Endodermal cell (in vitro differentiated cells): ENCODE measurements at regions not wholly inside any gene's neighbourhood (a gene's known extent, or its start where the extent isn't known, plus 50 kb on each side); places are given as distances from the start of the nearest gene placed in this dataset.
A peak's percentile ranks its signal among the peaks of the same experiment; 100 is the strongest.

Source experiments
- DNase-seq: peaks from one replicate; pipeline ENCODE4 v3.0.0-alpha.2; 2017
- H3K27ac ChIP-seq: 2 replicates; pipeline ENCODE4 v1.5.1; 2013; ENCODE audit warnings: mild to moderate bottlenecking, low read depth, low read length, moderate library complexity
- H3K27me3 ChIP-seq: 2 replicates; pipeline ENCODE4 v1.6.1; 2013; ENCODE audit warnings: mild to moderate bottlenecking, low read length, moderate library complexity; ENCODE audit not compliant: insufficient read depth, control insufficient read depth, poor library complexity, severe bottlenecking
- H3K36me3 ChIP-seq: 2 replicates; pipeline ENCODE4 v1.7.0; 2013; ENCODE audit warnings: mild to moderate bottlenecking, low read length, moderate library complexity; ENCODE audit not compliant: control insufficient read depth, insufficient read depth
- H3K4me1 ChIP-seq: one replicate; pipeline ENCODE4 v1.7.0; 2013; ENCODE audit warnings: low read length; ENCODE audit not compliant: control insufficient read depth, insufficient read depth
- H3K4me3 ChIP-seq: 2 replicates; pipeline ENCODE4 v1.5.1; 2013; ENCODE audit warnings: mild to moderate bottlenecking, low read length, moderate library complexity
- H3K9ac ChIP-seq: 2 replicates; pipeline ENCODE4 v1.6.1; 2013; ENCODE audit warnings: mild to moderate bottlenecking, low read length, moderate library complexity; ENCODE audit not compliant: poor library complexity, severe bottlenecking; ENCODE audit errors: extremely low read depth
- H3K9me3 ChIP-seq: 2 replicates; pipeline ENCODE4 v1.6.1; 2013; ENCODE audit warnings: mild to moderate bottlenecking, low read length, moderate library complexity; ENCODE audit not compliant: control insufficient read depth
- H3K27ac Mint-ChIP-seq: 2 replicates; pipeline ENCODE4 v1.8.0; 2020; ENCODE audit warnings: mixed read lengths
- H3K27me3 Mint-ChIP-seq: 2 replicates; pipeline ENCODE4 v1.8.0; 2021; ENCODE audit warnings: mild to moderate bottlenecking, mixed read lengths; ENCODE audit not compliant: insufficient read depth
- H3K36me3 Mint-ChIP-seq: 2 replicates; pipeline ENCODE4 v1.8.0; 2020; ENCODE audit warnings: low read depth, mixed read lengths
- H3K4me1 Mint-ChIP-seq: 2 replicates; pipeline ENCODE4 v1.8.0; 2020; ENCODE audit warnings: mixed read lengths
- H3K4me3 Mint-ChIP-seq: 2 replicates; pipeline ENCODE4 v1.8.0; 2020; ENCODE audit warnings: mild to moderate bottlenecking, moderate library complexity, mixed read lengths
- H3K9me3 Mint-ChIP-seq: 2 replicates; pipeline ENCODE4 v1.8.0; 2020; ENCODE audit warnings: mild to moderate bottlenecking, mixed read lengths
- WGBS, 2 experiments: methylation state at CpG; one replicate each; pipeline versions ENCODE4 v1.1.5 to v1.1.7; 2013; ENCODE audit warnings: missing lambda C conversion rate in 2 of 2, mixed read lengths in 1 of 2; ENCODE audit not compliant: insufficient coverage in 1 of 2, insufficient read length in 1 of 2; 5-methylcytosine and 5-hydroxymethylcytosine counted together
- TF ChIP-seq, protein P1 (sequence below): fragments of 200-600 bp; sonication (generic); conservative IDR thresholded peaks from 2 replicates; pipeline ENCODE4 v1.5.0; 2021; ENCODE audit warnings: antibody characterized with exemption, mild to moderate bottlenecking

DNA sequence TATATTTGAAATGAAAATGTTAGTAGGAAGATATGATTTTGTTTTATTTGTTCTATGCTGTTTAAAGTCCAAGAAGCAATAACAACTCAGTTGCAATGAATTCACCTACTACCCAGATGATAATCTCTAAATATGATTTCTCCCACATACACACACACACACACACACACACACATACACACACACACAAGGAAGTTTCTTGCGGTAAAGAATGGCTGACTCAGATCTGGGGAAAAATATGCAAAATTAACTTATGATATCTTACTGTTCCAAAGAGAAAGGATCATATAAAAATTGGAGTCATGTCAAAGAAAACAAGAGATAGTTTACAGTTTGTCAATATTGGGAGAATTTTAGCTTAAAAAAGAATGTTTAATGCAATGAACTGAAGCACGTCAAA is 456.7 kb downstream of the SLC16A7 start:
- TF ChIP-seq, protein P1, sequence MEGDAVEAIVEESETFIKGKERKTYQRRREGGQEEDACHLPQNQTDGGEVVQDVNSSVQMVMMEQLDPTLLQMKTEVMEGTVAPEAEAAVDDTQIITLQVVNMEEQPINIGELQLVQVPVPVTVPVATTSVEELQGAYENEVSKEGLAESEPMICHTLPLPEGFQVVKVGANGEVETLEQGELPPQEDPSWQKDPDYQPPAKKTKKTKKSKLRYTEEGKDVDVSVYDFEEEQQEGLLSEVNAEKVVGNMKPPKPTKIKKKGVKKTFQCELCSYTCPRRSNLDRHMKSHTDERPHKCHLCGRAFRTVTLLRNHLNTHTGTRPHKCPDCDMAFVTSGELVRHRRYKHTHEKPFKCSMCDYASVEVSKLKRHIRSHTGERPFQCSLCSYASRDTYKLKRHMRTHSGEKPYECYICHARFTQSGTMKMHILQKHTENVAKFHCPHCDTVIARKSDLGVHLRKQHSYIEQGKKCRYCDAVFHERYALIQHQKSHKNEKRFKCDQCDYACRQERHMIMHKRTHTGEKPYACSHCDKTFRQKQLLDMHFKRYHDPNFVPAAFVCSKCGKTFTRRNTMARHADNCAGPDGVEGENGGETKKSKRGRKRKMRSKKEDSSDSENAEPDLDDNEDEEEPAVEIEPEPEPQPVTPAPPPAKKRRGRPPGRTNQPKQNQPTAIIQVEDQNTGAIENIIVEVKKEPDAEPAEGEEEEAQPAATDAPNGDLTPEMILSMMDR: no peak
- H3K4me1 ChIP-seq: no peaks in the 10 kb centered on the region
- no peaks in the 10 kb centered on the region for H3K27me3 ChIP-seq
- DNase-seq: no peak
- Mint-ChIP-seq H3K4me3 (no peak overlapping the region), H3K9me3 (no peaks in the 10 kb centered on the region), H3K27me3 (no peaks in the 10 kb centered on the region), H3K27ac (no peak overlapping the region), H3K4me1 (no peaks in the 10 kb centered on the region), H3K36me3 (no peaks in the 10 kb centered on the region)
- H3K9ac ChIP-seq: no peak overlapping the region
- no peak overlapping the region for H3K4me3 ChIP-seq
- no peaks in the 10 kb centered on the region for H3K36me3 ChIP-seq
- no peaks in the 10 kb centered on the region for H3K9me3 ChIP-seq
- no peak overlapping the region for H3K27ac ChIP-seq
- no CpG with 5 or more reads among the region's 2 CpGs for WGBS, 2 experiments

DNA sequence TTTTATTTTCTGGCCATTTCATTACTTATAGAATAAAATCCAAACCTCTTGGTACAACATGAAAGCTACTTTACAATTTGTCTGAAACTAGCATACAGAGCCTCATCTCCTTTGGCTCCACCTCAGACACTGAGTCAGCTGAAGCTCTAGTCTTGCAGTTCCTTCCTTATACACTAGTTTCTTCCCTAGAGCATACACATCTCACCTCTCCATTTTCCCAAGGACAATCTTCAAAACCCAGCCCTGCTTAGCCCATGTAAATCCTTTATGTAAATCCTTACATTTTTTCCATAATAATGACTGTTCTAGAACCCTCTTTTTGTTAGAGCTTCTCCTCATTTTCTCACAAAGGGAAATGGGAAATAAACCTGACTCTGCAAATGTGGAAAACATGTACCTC is 463.4 kb downstream of the SLC16A7 start:
- no peaks in the 10 kb centered on the region for H3K4me1 ChIP-seq
- H3K36me3 ChIP-seq: no peaks in the 10 kb centered on the region
- Mint-ChIP-seq H3K27ac (peak overlapping the region; percentile 2), H3K27me3 (no peaks in the 10 kb centered on the region), H3K4me1 (no peaks in the 10 kb centered on the region), H3K4me3 (no peak overlapping the region), H3K9me3 (no peaks in the 10 kb centered on the region), H3K36me3 (no peaks in the 10 kb centered on the region)
- H3K9me3 ChIP-seq: no peaks in the 10 kb centered on the region
- H3K9ac ChIP-seq: no peak overlapping the region
- TF ChIP-seq, protein P1: peak; percentile 55
- no peak for DNase-seq
- H3K27ac ChIP-seq: no peak overlapping the region
- H3K4me3 ChIP-seq: no peak overlapping the region
- no peaks in the 10 kb centered on the region for H3K27me3 ChIP-seq

DNA sequence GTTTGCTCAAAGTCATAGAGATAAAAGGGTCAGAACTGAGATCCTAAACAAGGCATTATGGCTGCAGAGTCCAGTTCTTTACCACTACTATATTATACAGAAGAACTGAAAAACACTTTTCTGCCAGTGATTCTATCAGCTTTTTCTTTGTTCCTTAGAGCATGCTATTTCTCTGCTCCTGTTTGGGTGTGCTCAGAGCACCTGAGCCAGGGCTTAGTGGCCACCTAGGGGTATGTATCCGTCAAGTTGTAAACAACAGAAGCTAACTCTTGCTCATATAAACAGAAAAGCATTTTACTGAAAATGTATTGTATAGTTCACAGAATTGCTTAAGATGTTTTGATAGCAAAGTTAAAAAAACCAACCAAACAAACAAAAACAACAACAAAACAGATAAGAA is 470.8 kb downstream of the SLC16A7 start:
- Mint-ChIP-seq H3K4me3 (no peak overlapping the region), H3K4me1 (peaks cover 12% of the 10 kb centered on the region), H3K36me3 (no peaks in the 10 kb centered on the region), H3K27me3 (no peaks in the 10 kb centered on the region), H3K27ac (no peak overlapping the region), H3K9me3 (peaks cover 2% of the 10 kb centered on the region)
- no peaks in the 10 kb centered on the region for H3K4me1 ChIP-seq
- TF ChIP-seq, protein P1: peak; percentile 50
- no peak overlapping the region for H3K27ac ChIP-seq
- DNase-seq: no peak
- H3K27me3 ChIP-seq: no peaks in the 10 kb centered on the region
- H3K4me3 ChIP-seq: no peak overlapping the region
- H3K9me3 ChIP-seq: no peaks in the 10 kb centered on the region
- H3K9ac ChIP-seq: no peak overlapping the region
- H3K36me3 ChIP-seq: no peaks in the 10 kb centered on the region
- WGBS, 2 experiments: 71% methylated on average over 1 of the region's 1 CpG; no CpG with 5 or more reads in 1 of the 2 experiments
